Suprapubic skin (tissue), 3 donors: ENCODE measurements at regions not wholly inside any gene's neighbourhood (a gene's known extent, or its start where the extent isn't known, plus 50 kb on each side); places are given as distances from the start of the nearest gene placed in this dataset.

Experiments
- CTCF ChIP-seq, 2 donors: fragments of 200-600 bp in 1 of 2; fragments of 450-650 bp in 1 of 2; sonication (generic) in 1 of 2; IDR thresholded peaks; one replicate each; pipeline ENCODE4 v1.5.1; 2016 to 2019; ENCODE audit warnings: antibody characterized with exemption in 2 of 2, mild to moderate bottlenecking in 1 of 2, moderate library complexity in 1 of 2
- POLR2A ChIP-seq, 2 donors: fragments of 450-650 bp; IDR thresholded peaks; one replicate each; pipeline ENCODE4 v1.6.1; 2017; ENCODE audit warnings: antibody characterized with exemption in 2 of 2, mild to moderate bottlenecking in 2 of 2, moderate library complexity in 2 of 2

- TF ChIP-seq POLR2A (IDR thresholded peaks at IDR 0.05) (no peak), CTCF (IDR thresholded peaks at IDR 0.05) (no peak)
Measured at GRCh38 chr12:5165296-5165970, 121.8 kb downstream of the KCNA5 start.
